ENCODE measurements at regions not wholly inside any gene's neighbourhood (a gene's known extent, or its start where the extent isn't known, plus 50 kb on each side); places are given as distances from the start of the nearest gene placed in this dataset.

DNA sequence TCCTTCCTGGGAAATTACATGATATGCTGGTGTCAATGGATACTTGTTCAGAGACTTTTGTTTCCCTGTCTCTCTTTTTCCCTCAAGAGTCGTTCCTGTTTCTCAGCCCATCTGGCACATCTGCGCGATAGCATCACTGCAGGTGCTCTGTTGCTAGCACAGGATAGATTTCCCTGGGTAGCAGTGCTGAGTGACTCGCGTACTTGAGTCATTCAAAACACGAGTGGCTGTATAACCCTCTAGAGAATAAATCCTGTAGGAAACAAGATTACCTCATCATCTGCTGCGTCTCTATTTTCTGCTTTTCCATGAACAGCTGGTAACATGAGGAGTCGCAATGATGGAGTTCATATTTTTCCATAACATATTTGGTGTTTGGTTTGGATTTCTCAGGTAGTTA lies 452.0 kb upstream of the FZD8 start:
- TF ChIP-seq FOXM1 (IDR thresholded peaks at IDR 0.05; ENCODE audit: borderline replicate concordance, low read depth) (no peak), TAF1 (IDR thresholded peaks at IDR 0.05; ENCODE audit: low read depth) (no peak), EP300 (IDR thresholded peaks at IDR 0.05; ENCODE audit: borderline replicate concordance) (no peak), EGR1 (IDR thresholded peaks at IDR 0.05) (no peak), ZBTB7A (IDR thresholded peaks at IDR 0.05; ENCODE audit: low read depth) (no peak)
- TF ChIP-seq, protein P1, sequence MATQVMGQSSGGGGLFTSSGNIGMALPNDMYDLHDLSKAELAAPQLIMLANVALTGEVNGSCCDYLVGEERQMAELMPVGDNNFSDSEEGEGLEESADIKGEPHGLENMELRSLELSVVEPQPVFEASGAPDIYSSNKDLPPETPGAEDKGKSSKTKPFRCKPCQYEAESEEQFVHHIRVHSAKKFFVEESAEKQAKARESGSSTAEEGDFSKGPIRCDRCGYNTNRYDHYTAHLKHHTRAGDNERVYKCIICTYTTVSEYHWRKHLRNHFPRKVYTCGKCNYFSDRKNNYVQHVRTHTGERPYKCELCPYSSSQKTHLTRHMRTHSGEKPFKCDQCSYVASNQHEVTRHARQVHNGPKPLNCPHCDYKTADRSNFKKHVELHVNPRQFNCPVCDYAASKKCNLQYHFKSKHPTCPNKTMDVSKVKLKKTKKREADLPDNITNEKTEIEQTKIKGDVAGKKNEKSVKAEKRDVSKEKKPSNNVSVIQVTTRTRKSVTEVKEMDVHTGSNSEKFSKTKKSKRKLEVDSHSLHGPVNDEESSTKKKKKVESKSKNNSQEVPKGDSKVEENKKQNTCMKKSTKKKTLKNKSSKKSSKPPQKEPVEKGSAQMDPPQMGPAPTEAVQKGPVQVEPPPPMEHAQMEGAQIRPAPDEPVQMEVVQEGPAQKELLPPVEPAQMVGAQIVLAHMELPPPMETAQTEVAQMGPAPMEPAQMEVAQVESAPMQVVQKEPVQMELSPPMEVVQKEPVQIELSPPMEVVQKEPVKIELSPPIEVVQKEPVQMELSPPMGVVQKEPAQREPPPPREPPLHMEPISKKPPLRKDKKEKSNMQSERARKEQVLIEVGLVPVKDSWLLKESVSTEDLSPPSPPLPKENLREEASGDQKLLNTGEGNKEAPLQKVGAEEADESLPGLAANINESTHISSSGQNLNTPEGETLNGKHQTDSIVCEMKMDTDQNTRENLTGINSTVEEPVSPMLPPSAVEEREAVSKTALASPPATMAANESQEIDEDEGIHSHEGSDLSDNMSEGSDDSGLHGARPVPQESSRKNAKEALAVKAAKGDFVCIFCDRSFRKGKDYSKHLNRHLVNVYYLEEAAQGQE (IDR thresholded peaks at IDR 0.05; ENCODE audit: low read depth), result no peak
- TF ChIP-seq, protein P2, sequence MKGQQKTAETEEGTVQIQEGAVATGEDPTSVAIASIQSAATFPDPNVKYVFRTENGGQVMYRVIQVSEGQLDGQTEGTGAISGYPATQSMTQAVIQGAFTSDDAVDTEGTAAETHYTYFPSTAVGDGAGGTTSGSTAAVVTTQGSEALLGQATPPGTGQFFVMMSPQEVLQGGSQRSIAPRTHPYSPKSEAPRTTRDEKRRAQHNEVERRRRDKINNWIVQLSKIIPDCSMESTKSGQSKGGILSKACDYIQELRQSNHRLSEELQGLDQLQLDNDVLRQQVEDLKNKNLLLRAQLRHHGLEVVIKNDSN (IDR thresholded peaks at IDR 0.05), result no peak
- TF ChIP-seq, protein P3, sequence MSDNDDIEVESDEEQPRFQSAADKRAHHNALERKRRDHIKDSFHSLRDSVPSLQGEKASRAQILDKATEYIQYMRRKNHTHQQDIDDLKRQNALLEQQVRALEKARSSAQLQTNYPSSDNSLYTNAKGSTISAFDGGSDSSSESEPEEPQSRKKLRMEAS (IDR thresholded peaks at IDR 0.05), result no peak

DNA sequence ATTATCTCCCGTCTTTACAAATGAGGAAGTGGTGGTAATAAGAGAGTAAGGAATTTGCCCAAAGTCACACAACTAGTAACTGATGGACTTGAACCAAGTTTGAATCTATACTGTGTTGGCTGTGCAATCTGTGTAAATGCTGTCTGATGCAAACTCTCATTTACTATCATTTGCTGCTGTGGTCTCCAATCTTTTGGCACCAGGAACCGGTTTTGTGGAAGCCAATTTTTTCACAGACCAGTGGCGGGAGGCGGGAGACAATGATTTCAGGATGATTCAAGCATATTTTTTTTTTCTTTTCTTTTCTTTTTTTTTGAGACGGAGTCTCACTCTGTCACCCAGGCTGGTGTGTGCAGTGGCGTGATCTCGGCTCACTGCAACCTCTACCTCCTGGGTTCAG lies 450.0 kb upstream of the FZD8 start:
- TF ChIP-seq, protein P2 (IDR thresholded peaks at IDR 0.05), result no peak
- TF ChIP-seq, protein P3 (IDR thresholded peaks at IDR 0.05), result no peak
- TF ChIP-seq, protein P1 (IDR thresholded peaks at IDR 0.05; ENCODE audit: low read depth), result no peak
- TF ChIP-seq CREB1 (IDR thresholded peaks at IDR 0.05; ENCODE audit: low read depth), result no peak
- TF ChIP-seq TCF12 (IDR thresholded peaks at IDR 0.05; ENCODE audit: low read depth), result no peak
- no peak for TF ChIP-seq NFIC (IDR thresholded peaks at IDR 0.05)
- no peak for TF ChIP-seq TEAD4 (IDR thresholded peaks at IDR 0.05)
- no peak for TF ChIP-seq TAF1 (IDR thresholded peaks at IDR 0.05; ENCODE audit: low read depth)
- no peak for TF ChIP-seq EP300 (IDR thresholded peaks at IDR 0.05; ENCODE audit: borderline replicate concordance)
- TF ChIP-seq CEBPB (IDR thresholded peaks at IDR 0.05), result no peak
- no peak for TF ChIP-seq EGR1 (IDR thresholded peaks at IDR 0.05)
- no peak for TF ChIP-seq ZBTB7A (IDR thresholded peaks at IDR 0.05; ENCODE audit: low read depth)
- no peak for TF ChIP-seq FOXM1 (IDR thresholded peaks at IDR 0.05; ENCODE audit: borderline replicate concordance, low read depth)
- TF ChIP-seq RAD21 (IDR thresholded peaks at IDR 0.05; ENCODE audit: low read depth), result no peak
- no peak for TF ChIP-seq YY1 (IDR thresholded peaks at IDR 0.05; ENCODE audit: low read depth)

DNA sequence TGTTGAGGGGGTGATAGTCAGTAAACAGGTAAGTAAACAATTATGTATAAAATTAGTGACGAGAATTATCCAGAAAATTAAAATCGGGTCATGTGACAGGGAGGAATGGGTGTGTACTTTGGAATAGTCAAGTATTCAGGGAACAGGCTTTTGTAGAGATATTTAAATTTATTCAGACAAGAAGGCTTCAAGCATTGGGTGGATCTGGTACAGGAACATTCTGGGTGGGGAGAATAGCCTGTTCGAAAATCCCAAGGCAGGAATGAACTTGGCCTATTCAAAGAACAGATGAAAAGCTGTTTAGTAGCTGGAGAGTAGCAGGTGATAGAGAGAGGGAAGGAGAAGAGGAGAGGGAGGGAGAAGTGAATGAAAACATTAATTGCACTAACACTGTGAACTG lies 448.9 kb upstream of the FZD8 start:
- no peak for TF ChIP-seq CEBPB (IDR thresholded peaks at IDR 0.05)
- no peak for TF ChIP-seq EGR1 (IDR thresholded peaks at IDR 0.05)
- no peak for TF ChIP-seq NFIC (IDR thresholded peaks at IDR 0.05)
- TF ChIP-seq, protein P3 (IDR thresholded peaks at IDR 0.05), result no peak
- TF ChIP-seq, protein P2 (IDR thresholded peaks at IDR 0.05), result no peak
- no peak for TF ChIP-seq TEAD4 (IDR thresholded peaks at IDR 0.05)
- TF ChIP-seq, protein P1 (IDR thresholded peaks at IDR 0.05; ENCODE audit: low read depth), result no peak
- TF ChIP-seq YY1 (IDR thresholded peaks at IDR 0.05; ENCODE audit: low read depth), result no peak
- no peak for TF ChIP-seq CREB1 (IDR thresholded peaks at IDR 0.05; ENCODE audit: low read depth)
- TF ChIP-seq ZBTB7A (IDR thresholded peaks at IDR 0.05; ENCODE audit: low read depth), result no peak
- no peak for TF ChIP-seq FOXM1 (IDR thresholded peaks at IDR 0.05; ENCODE audit: borderline replicate concordance, low read depth)
- no peak for TF ChIP-seq RAD21 (IDR thresholded peaks at IDR 0.05; ENCODE audit: low read depth)
- no peak for TF ChIP-seq TAF1 (IDR thresholded peaks at IDR 0.05; ENCODE audit: low read depth)
- no peak for TF ChIP-seq EP300 (IDR thresholded peaks at IDR 0.05; ENCODE audit: borderline replicate concordance)
- TF ChIP-seq TCF12 (IDR thresholded peaks at IDR 0.05; ENCODE audit: low read depth), result no peak
